DND-41 (cell line): ENCODE measurements at regions not wholly inside any gene's neighbourhood (a gene's known extent, or its start where the extent isn't known, plus 50 kb on each side); places are given as distances from the start of the nearest gene placed in this dataset.

ENCODE experiments used
- ATAC-seq: fragments of 200-7000 bp; cut with Tn5 transposase; 3 replicates; pipeline ENCODE4 v1.9.1; 2021; ENCODE audit warnings: low read depth; ENCODE audit not compliant: insufficient read depth
- DNase-seq: peaks from one replicate; pipeline ENCODE4 v3.0.0-alpha.2; 2020
- H2AFZ ChIP-seq: 2 replicates; pipeline ENCODE4 v1.6.0; 2012; ENCODE audit warnings: low read depth, low read length
- H3K27ac ChIP-seq: 2 replicates; pipeline ENCODE4 v1.5.1; 2012; ENCODE audit warnings: low read length, inconsistent platforms
- H3K27me3 ChIP-seq: fragments of 200-600 bp; sonication (generic); 2 replicates; pipeline ENCODE4 v1.6.0; 2012; ENCODE audit warnings: low read length, mild to moderate bottlenecking, inconsistent platforms; ENCODE audit not compliant: insufficient read depth, poor library complexity
- H3K36me3 ChIP-seq: 2 replicates; pipeline ENCODE4 v1.5.1; 2012; ENCODE audit warnings: low read length, inconsistent platforms; ENCODE audit not compliant: insufficient read depth
- H3K4me1 ChIP-seq: 2 replicates; pipeline ENCODE4 v1.5.1; 2012; ENCODE audit warnings: mild to moderate bottlenecking, low read length; ENCODE audit not compliant: insufficient read depth
- H3K4me2 ChIP-seq: 2 replicates; pipeline ENCODE4 v1.6.0; 2012; ENCODE audit warnings: mild to moderate bottlenecking, moderate library complexity, low read length, inconsistent platforms; ENCODE audit not compliant: insufficient read depth
- H3K4me3 ChIP-seq, 2 experiments: fragments of 200-600 bp in 1 of 2; shearing (Covaris generic) in 1 of 2; 2 replicates each; pipeline ENCODE4 v1.5.1; 2012 to 2016; ENCODE audit warnings: inconsistent platforms in 2 of 2, low read length in 2 of 2, mild to moderate bottlenecking in 2 of 2, low read depth in 1 of 2, moderate library complexity in 1 of 2
- H3K79me2 ChIP-seq: 2 replicates; pipeline ENCODE4 v1.6.0; 2012; ENCODE audit warnings: low read length, inconsistent platforms; ENCODE audit not compliant: insufficient read depth
- H3K9ac ChIP-seq: 2 replicates; pipeline ENCODE4 v1.6.0; 2012; ENCODE audit warnings: low read depth, mild to moderate bottlenecking, inconsistent platforms, low read length, moderate library complexity
- H3K9me3 ChIP-seq: 2 replicates; pipeline ENCODE4 v1.5.1; 2012; ENCODE audit warnings: low read length, moderate library complexity, mild to moderate bottlenecking, inconsistent platforms; ENCODE audit not compliant: insufficient read depth, severe bottlenecking
- H4K20me1 ChIP-seq: 2 replicates; pipeline ENCODE4 v1.6.0; 2012; ENCODE audit warnings: low read length; ENCODE audit not compliant: insufficient read depth
- EZH2 ChIP-seq: IDR thresholded peaks from 3 replicates; pipeline ENCODE4 v1.6.1; 2012; ENCODE audit warnings: borderline replicate concordance, low read depth, mild to moderate bottlenecking, moderate library complexity, low read length, inconsistent platforms; ENCODE audit not compliant: severe bottlenecking
- TF ChIP-seq, protein P1 (sequence below): IDR thresholded peaks from 2 replicates; pipeline ENCODE4 v1.5.1; 2012; ENCODE audit warnings: borderline replicate concordance, low read length, moderate library complexity, mild to moderate bottlenecking; ENCODE audit not compliant: poor library complexity, severe bottlenecking; ENCODE audit errors: extremely low read depth

DNA sequence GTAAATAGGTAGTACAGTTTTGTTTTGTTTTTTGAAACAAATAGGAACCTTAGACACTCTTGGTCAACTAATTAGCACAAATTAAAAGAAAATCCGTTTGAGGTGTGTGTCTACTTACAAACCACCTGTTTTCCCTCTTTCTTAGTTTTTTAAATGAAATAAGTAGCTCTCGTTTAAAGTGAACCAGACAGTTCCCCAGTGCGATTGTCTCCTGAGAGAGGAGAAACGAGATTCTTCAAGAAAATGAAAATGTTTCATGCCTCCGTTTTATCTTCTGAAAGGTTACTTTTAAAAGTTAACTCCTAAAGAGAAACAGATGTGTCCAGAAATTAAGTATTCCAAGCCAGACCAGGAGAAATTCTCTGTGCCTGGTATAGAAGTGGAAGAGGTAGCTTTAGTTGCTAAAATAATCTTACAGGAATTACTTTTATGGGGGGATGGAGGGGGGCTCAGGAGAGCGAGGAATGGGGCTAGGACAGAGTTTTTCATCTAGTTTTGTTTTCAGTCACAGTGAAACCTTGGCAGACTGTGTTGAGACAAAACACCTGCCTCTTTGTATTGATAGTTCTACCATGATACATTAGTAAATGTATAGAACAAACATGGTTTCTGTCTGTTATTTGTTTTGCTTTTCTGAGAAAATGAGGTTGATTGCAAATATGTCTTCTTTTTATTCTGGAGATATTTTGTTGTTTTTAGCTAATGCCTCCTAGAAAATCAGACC is 155.1 kb upstream of the CNTN4 start:
- Histone ChIP-seq H4K20me1 (no peaks in the 10 kb centered on the region), H3K36me3 (no peaks in the 10 kb centered on the region), H3K9me3 (no peaks in the 10 kb centered on the region), H3K79me2 (no peaks in the 10 kb centered on the region), H3K9ac (no peak overlapping the region), H3K4me2 (no peak overlapping the region), H2AFZ (no peak overlapping the region), H3K4me3 (no peak overlapping the region), H3K27me3 (no peaks in the 10 kb centered on the region), H3K27ac (no peak overlapping the region), H3K4me1 (no peaks in the 10 kb centered on the region)
- ATAC-seq (no peak), DNase-seq (no peak)
- no peak for TF ChIP-seq EZH2
- TF ChIP-seq, protein P1, sequence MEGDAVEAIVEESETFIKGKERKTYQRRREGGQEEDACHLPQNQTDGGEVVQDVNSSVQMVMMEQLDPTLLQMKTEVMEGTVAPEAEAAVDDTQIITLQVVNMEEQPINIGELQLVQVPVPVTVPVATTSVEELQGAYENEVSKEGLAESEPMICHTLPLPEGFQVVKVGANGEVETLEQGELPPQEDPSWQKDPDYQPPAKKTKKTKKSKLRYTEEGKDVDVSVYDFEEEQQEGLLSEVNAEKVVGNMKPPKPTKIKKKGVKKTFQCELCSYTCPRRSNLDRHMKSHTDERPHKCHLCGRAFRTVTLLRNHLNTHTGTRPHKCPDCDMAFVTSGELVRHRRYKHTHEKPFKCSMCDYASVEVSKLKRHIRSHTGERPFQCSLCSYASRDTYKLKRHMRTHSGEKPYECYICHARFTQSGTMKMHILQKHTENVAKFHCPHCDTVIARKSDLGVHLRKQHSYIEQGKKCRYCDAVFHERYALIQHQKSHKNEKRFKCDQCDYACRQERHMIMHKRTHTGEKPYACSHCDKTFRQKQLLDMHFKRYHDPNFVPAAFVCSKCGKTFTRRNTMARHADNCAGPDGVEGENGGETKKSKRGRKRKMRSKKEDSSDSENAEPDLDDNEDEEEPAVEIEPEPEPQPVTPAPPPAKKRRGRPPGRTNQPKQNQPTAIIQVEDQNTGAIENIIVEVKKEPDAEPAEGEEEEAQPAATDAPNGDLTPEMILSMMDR, result no peak

DNA sequence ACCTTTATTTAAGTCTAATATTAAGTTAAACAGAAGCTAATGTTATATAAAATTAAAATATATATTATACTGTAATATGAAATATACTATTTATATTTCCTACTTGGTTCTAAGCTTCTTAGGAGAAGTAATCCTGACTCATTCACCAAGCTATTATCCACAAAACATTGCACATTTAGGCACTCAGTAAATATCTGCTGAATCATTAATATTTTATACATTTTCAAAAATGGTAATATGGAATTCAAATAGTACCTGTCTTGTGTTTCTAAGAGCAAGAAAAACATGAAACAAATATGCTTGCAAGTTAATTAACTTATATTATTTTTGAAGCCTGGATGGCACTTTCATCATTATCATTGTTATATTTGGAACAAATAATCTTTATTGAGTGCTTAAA is 153.0 kb upstream of the CNTN4 start:
- Histone ChIP-seq H3K36me3 (no peaks in the 10 kb centered on the region), H3K79me2 (no peaks in the 10 kb centered on the region), H3K4me3 (no peak overlapping the region), H2AFZ (no peak overlapping the region), H3K4me1 (no peaks in the 10 kb centered on the region), H3K9me3 (no peaks in the 10 kb centered on the region), H4K20me1 (no peaks in the 10 kb centered on the region), H3K27me3 (no peaks in the 10 kb centered on the region), H3K9ac (no peak overlapping the region), H3K4me2 (no peak overlapping the region), H3K27ac (no peak overlapping the region)
- TF ChIP-seq, protein P1, result no peak
- TF ChIP-seq EZH2, result no peak
- ATAC-seq (no peak), DNase-seq (no peak)

DNA sequence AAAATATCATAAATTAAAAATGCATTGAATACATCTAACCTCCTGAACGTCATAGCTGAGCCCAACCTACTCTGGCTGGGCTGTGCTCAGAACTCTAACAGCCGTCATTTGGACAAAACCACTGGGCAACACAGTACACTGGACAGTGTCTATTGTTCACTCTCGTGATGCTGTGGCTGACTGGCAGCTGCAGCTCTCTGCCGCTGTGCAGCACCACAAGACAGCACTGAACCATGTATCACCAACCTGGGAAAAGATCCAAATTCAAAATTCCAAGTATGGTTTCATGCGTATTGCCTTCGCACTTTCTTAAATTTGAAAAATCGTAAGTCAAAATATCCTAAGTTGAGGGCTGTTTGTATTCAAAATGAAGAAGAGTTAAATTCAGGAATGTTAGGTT is 145.1 kb upstream of the CNTN4 start:
- DNase-seq (no peak), ATAC-seq (no peak)
- TF ChIP-seq, protein P1, result no peak
- no peak for TF ChIP-seq EZH2
- H3K36me3 ChIP-seq, result no peaks in the 10 kb centered on the region
- H2AFZ ChIP-seq, result no peak overlapping the region
- H3K4me3 ChIP-seq, result no peak overlapping the region
- no peaks in the 10 kb centered on the region for H3K79me2 ChIP-seq
- H3K4me2 ChIP-seq, result no peak overlapping the region
- H3K9ac ChIP-seq, result no peak overlapping the region
- no peak overlapping the region for H3K27ac ChIP-seq
- H3K9me3 ChIP-seq, result no peaks in the 10 kb centered on the region
- H3K27me3 ChIP-seq, result no peaks in the 10 kb centered on the region
- H4K20me1 ChIP-seq, result no peaks in the 10 kb centered on the region
- no peaks in the 10 kb centered on the region for H3K4me1 ChIP-seq
